ENCODE measurements at regions not wholly inside any gene's neighbourhood (a gene's known extent, or its start where the extent isn't known, plus 50 kb on each side); places are given as distances from the start of the nearest gene placed in this dataset.

- no peak overlapping the region for H3K4me3 ChIP-seq
- ATAC-seq: no peak
- no peaks in the 10 kb centered on the region for H3K36me3 ChIP-seq
- H3K4me1 ChIP-seq: no peaks in the 10 kb centered on the region
- H3K27ac ChIP-seq: no peak overlapping the region
- WGBS, 2 donors (ENCODE audit: low coverage in 1 of 2): 83 to 90% methylated on average over 1 to 3 of the region's 3 CpGs
- H3K9me3 ChIP-seq: no peaks in the 10 kb centered on the region
- no peaks in the 10 kb centered on the region for H3K27me3 ChIP-seq
- TF ChIP-seq POLR2A (IDR thresholded peaks at IDR 0.05) (no peak), EP300 (IDR thresholded peaks at IDR 0.05) (no peak), CTCF (IDR thresholded peaks at IDR 0.05) (no peak), POLR2AphosphoS5 (IDR thresholded peaks at IDR 0.05) (no peak)
Measured at GRCh38 chr9:99635032-99635431, 186.7 kb upstream of the NR4A3 start.

GRCh38 chr9:99637641-99638040 is 184.0 kb upstream of the NR4A3 start:
- no peak for ATAC-seq
- H3K27me3 ChIP-seq: no peaks in the 10 kb centered on the region
- no peak overlapping the region for H3K27ac ChIP-seq
- H3K9me3 ChIP-seq: no peaks in the 10 kb centered on the region
- WGBS, 2 donors (ENCODE audit: low coverage in 1 of 2): 65 to 100% methylated on average over 1 to 3 of the region's 3 CpGs
- H3K4me3 ChIP-seq: no peak overlapping the region
- TF ChIP-seq POLR2AphosphoS5 (IDR thresholded peaks at IDR 0.05) (no peak), CTCF (IDR thresholded peaks at IDR 0.05) (no peak), EP300 (IDR thresholded peaks at IDR 0.05) (no peak), POLR2A (IDR thresholded peaks at IDR 0.05) (no peak)
- no peaks in the 10 kb centered on the region for H3K4me1 ChIP-seq
- no peaks in the 10 kb centered on the region for H3K36me3 ChIP-seq

- ATAC-seq: no peak
- WGBS, 2 donors (ENCODE audit: low coverage in 1 of 2): 88 to 91% methylated on average over 4 of the region's 4 CpGs
- no peaks in the 10 kb centered on the region for H3K27me3 ChIP-seq
- no peak overlapping the region for H3K4me3 ChIP-seq
- no peaks in the 10 kb centered on the region for H3K9me3 ChIP-seq
- H3K4me1 ChIP-seq: no peaks in the 10 kb centered on the region
- TF ChIP-seq POLR2A (IDR thresholded peaks at IDR 0.05): no peak
- TF ChIP-seq CTCF (IDR thresholded peaks at IDR 0.05): no peak
- no peaks in the 10 kb centered on the region for H3K36me3 ChIP-seq
- no peak overlapping the region for H3K27ac ChIP-seq
Measured at GRCh38 chr9:99638971-99639370, 182.7 kb upstream of the NR4A3 start.

GRCh38 chr9:99647604-99648003 is 174.1 kb upstream of the NR4A3 start:
- H3K9me3 ChIP-seq: peaks cover 0 to 10% (median 0%) of the 10 kb centered on the region in 3 donors
- ATAC-seq: no peak
- no peaks in the 10 kb centered on the region for H3K27me3 ChIP-seq
- H3K27ac ChIP-seq: no peak overlapping the region
- TF ChIP-seq EP300 (IDR thresholded peaks at IDR 0.05) (no peak), POLR2AphosphoS5 (IDR thresholded peaks at IDR 0.05) (no peak), POLR2A (IDR thresholded peaks at IDR 0.05) (no peak), CTCF (IDR thresholded peaks at IDR 0.05) (no peak)
- H3K36me3 ChIP-seq: no peaks in the 10 kb centered on the region
- H3K4me3 ChIP-seq: no peak overlapping the region
- no peaks in the 10 kb centered on the region for H3K4me1 ChIP-seq

GRCh38 chr9:99650187-99650874 is 171.4 kb upstream of the NR4A3 start:
- no peak overlapping the region for H3K4me3 ChIP-seq
- WGBS, 2 donors (ENCODE audit: low coverage in 1 of 2): 92 to 100% methylated on average over 2 of the region's 5 CpGs
- no peaks in the 10 kb centered on the region for H3K4me1 ChIP-seq
- no peaks in the 10 kb centered on the region for H3K27me3 ChIP-seq
- H3K27ac ChIP-seq: no peak overlapping the region
- TF ChIP-seq EP300 (IDR thresholded peaks at IDR 0.05): no peak
- TF ChIP-seq POLR2A (IDR thresholded peaks at IDR 0.05): no peak
- TF ChIP-seq POLR2AphosphoS5 (IDR thresholded peaks at IDR 0.05): no peak
- TF ChIP-seq CTCF (IDR thresholded peaks at IDR 0.05): no peak
- no peak for ATAC-seq
- peaks cover 0 to 12% (median 0%) of the 10 kb centered on the region in 3 donors for H3K9me3 ChIP-seq
- H3K36me3 ChIP-seq: no peaks in the 10 kb centered on the region
